DMS53 treated with DMSO at 0.1 percent for 48 hours (cell line): ENCODE measurements at regions not wholly inside any gene's neighbourhood (a gene's known extent, or its start where the extent isn't known, plus 50 kb on each side); places are given as distances from the start of the nearest gene placed in this dataset.
"Not testable (repeated sequence)": the region's sequence is repeated elsewhere in the genome, so short reads cannot be mapped to it uniquely, and the experiment has no call there.

ENCODE experiments used
- DNase-seq: peaks from one replicate; lab custom pipeline; 2025; ENCODE audit not compliant: unreplicated experiment; lab: John Stamatoyannopoulos, UW

GRCh38 chr2:138066139-138066806 lies 102.0 kb downstream of the HNMT start:
- DNase-seq: no peak

GRCh38 chr2:138066841-138067240 lies 102.6 kb downstream of the HNMT start:
- no peak for DNase-seq

- not testable (repeated sequence) for DNase-seq
These were observed 104.4 kb downstream of the HNMT start for GRCh38 chr2:138068669-138069068.

- peak; percentile 15 for DNase-seq
These were observed 106.9 kb downstream of the HNMT start for GRCh38 chr2:138071042-138071719.

- peak; percentile 78 for DNase-seq
These were observed 107.7 kb downstream of the HNMT start for GRCh38 chr2:138071720-138072719.

GRCh38 chr2:138078153-138078552 lies 113.9 kb downstream of the HNMT start:
- DNase-seq: no peak

GRCh38 chr2:138079976-138080375 lies 115.7 kb downstream of the HNMT start:
- no peak for DNase-seq

DNA sequence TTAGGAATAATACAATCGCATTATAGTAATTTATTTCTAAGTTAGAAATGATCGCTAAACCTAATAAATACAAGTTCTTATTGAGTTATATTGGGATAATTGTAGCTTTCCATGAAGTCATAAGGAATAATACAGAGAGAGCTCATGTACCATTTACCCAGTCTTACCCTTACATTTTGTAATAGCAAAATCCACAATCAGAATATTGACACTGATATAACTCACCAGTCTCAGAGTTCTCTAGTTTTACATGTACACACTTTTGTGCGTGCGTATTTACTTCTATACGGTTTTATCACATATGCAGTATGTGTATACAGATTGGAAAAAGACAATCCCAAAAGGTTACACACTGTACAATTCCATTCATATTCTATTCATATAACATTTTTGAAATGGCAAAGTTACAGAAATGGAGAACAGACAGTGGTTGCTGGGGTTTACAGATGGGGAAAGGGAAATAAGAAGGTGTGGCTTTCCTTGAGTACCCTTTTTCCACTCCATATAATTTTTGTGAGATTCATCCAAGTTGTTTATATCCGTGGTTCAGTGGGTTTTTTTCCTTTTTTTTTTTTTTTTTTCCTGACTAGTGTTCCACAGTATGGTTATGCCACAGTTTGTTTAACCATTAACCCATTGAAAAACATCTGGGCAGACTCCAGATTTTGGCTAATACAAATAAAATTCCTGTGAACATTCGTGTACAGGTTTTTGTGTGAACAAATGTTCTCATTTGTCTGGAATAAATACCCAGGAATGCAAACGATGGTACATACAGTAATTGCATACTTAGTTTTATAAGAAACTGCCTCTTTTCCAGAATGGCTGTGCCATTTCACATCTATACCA lies 117.2 kb downstream of the HNMT start:
- DNase-seq: no peak

GRCh38 chr2:138084206-138084605 lies 119.9 kb downstream of the HNMT start:
- DNase-seq: no peak

GRCh38 chr2:138085441-138085840 lies 121.2 kb downstream of the HNMT start:
- DNase-seq: not testable (repeated sequence)

DNA sequence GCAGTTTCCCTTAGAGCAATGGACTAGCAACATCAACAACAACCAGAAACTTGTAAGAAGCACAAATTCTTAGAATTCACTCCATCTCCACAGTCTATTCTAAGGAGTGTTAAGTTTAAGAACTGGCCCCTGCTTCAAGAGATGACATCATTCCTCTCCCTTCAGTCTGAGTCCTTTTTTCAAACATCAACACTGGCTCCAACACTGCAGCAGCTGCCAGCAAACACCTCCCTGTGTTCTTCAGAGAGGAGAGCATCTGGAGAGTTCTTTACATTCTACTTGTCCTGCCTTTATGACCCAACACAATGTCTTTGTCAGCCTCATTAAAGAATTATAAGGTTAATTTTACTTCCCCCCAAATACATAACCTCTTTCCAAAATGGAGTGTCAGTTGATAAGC lies 122.3 kb downstream of the HNMT start:
- DNase-seq: no peak

- no peak for DNase-seq
These were observed 123.7 kb downstream of the HNMT start for GRCh38 chr2:138087751-138088593.

DNA sequence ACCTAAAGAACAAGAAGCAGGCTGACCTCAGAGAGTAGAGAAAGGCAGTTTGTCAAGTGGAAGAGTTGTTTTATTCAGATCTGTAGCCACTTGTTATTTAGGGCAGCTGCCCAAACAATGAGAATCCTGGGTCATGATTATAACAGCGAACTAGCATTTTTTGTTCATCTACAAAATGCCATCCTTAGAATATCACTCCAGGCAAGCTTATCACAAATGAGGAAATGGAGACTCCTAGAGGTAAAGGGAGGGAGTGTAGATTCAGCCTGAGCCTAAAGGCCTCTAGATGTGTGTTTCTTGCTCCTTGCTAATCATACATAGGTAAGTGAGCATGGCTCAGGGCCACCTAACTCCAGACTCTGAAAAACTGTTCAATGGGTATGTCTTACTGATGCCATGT lies 126.1 kb downstream of the HNMT start:
- DNase-seq: peak; percentile 36

GRCh38 chr2:138093455-138093854 lies 129.2 kb downstream of the HNMT start:
- DNase-seq: no peak

- DNase-seq: no peak
These were observed 129.8 kb downstream of the HNMT start for GRCh38 chr2:138094031-138094430.

DNA sequence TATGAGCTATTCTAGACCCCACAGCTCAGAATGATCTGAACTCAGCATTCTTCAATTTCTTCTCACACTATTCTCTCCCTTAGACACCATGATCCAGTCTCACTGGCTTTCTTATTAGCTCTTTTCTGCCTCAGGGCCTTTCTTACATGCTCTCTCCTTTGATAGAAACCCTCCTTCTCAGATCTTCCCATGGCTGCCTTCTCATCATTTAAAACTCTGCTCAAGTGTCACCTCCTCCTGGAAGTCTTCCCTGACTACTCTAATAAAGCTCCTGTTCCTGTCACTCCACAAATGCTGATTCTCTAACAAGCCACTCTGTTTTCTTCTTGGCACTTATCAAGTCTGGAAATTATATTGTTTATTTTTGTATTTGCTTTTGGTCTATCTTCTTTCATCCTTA lies 131.1 kb downstream of the HNMT start:
- no peak for DNase-seq

GRCh38 chr2:138099288-138099687 lies 135.0 kb downstream of the HNMT start:
- DNase-seq: not testable (repeated sequence)

- DNase-seq: no peak
These were observed 137.4 kb downstream of the HNMT start for GRCh38 chr2:138101718-138102117.

DNA sequence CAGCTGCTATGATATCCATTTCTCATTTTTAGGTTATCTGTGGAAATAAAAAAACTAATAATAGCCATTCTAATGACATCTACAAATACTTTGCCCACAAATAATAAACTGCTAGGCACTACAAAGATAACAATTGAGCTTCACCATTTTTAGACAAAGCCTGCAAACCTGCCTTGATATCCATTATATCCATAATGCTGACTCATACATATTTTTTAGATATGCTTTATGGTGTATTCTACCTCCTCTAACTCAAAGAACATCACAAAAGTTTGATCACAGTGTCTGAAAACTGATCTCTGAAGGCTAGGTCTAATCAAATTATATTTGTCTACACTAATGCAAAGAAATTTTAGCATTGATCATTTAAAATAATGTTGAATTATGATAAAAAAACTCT lies 138.4 kb downstream of the HNMT start:
- DNase-seq: no peak

DNA sequence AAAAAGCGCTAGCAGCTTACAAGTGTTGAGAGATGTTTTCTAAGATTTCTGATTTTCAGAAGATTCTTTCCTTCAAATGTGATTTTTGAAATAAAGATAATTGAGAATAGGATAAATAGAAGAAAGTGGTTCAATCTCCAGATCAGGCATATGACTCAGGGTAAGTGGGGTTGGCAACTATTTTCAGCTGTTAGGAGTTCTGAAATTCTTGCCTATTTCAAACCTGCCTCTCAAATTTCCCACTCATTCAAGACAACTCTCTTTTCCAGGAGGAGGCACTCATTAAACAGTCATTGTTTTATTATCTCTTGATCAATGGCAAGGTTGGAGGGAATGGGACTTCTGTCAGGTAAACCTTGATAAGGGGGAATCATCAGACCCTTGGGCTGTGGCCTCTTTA lies 138.9 kb downstream of the HNMT start:
- no peak for DNase-seq
